ENCODE measurements at regions not wholly inside any gene's neighbourhood (a gene's known extent, or its start where the extent isn't known, plus 50 kb on each side); places are given as distances from the start of the nearest gene placed in this dataset.
"Not testable (repeated sequence)": the region's sequence is repeated elsewhere in the genome, so short reads cannot be mapped to it uniquely, and the experiment has no call there.

DNA sequence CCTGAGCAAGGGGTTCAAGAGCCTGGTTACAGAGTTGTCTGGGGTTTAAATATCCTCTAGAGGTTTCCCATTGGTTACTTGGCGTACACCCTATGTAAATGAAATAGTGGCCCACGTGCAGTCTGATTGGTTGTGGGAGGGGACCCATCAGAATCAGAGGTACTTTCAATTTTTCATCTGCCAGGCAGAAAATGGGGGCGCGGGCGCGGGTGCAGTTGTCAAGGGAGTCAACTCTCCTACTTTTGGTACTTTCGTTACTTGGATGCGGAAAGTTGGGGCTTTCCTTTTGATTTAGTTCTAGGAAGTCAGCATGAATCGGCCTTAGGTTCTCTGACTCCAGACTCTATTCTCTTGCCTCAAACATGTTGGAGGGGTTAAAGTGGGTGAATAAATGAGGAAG is 83.2 kb downstream of the DNAJB9 start:
- Histone ChIP-seq H3K4me3 (ENCODE audit: low read length) (no peak overlapping the region), H3K4me1 (ENCODE audit: control insufficient read depth, insufficient read depth, low read length) (no peaks in the 10 kb centered on the region), H3K9me3 (ENCODE audit: control insufficient read depth, low read depth, low read length) (peaks cover 3% of the 10 kb centered on the region), H3K27me3 (ENCODE audit: control insufficient read depth, insufficient read depth, low read length) (no peaks in the 10 kb centered on the region), H3K27ac (ENCODE audit: low read length) (no peak overlapping the region), H3K36me3 (ENCODE audit: control insufficient read depth, insufficient read depth, low read length) (no peaks in the 10 kb centered on the region)
- WGBS (ENCODE audit: insufficient coverage, low lambda C conversion rate) = 92% methylated on average over 4 of the region's 9 CpGs
- DNase-seq = no peak

- Histone ChIP-seq H3K9me3 (ENCODE audit: control insufficient read depth, low read depth, low read length) (peaks cover 3% of the 10 kb centered on the region), H3K36me3 (ENCODE audit: control insufficient read depth, insufficient read depth, low read length) (no peaks in the 10 kb centered on the region), H3K27ac (ENCODE audit: low read length) (no peak overlapping the region), H3K27me3 (ENCODE audit: control insufficient read depth, insufficient read depth, low read length) (no peaks in the 10 kb centered on the region), H3K4me1 (ENCODE audit: control insufficient read depth, insufficient read depth, low read length) (no peaks in the 10 kb centered on the region), H3K4me3 (ENCODE audit: low read length) (no peak overlapping the region)
- no CpG with 5 or more reads among the region's 4 CpGs for WGBS (ENCODE audit: insufficient coverage, low lambda C conversion rate)
- no peak for DNase-seq
Observed at GRCh38 chr7:108653526-108653925, 83.9 kb downstream of the DNAJB9 start.

GRCh38 chr7:108657140-108657726 is 87.6 kb downstream of the DNAJB9 start:
- not testable (repeated sequence) for H3K27me3 ChIP-seq (ENCODE audit: control insufficient read depth, insufficient read depth, low read length); DNase-seq; H3K4me1 ChIP-seq (ENCODE audit: control insufficient read depth, insufficient read depth, low read length); H3K4me3 ChIP-seq (ENCODE audit: low read length); H3K36me3 ChIP-seq (ENCODE audit: control insufficient read depth, insufficient read depth, low read length); H3K9me3 ChIP-seq (ENCODE audit: control insufficient read depth, low read depth, low read length); H3K27ac ChIP-seq (ENCODE audit: low read length)
- no CpG with 5 or more reads among the region's 37 CpGs for WGBS (ENCODE audit: insufficient coverage, low lambda C conversion rate)

DNA sequence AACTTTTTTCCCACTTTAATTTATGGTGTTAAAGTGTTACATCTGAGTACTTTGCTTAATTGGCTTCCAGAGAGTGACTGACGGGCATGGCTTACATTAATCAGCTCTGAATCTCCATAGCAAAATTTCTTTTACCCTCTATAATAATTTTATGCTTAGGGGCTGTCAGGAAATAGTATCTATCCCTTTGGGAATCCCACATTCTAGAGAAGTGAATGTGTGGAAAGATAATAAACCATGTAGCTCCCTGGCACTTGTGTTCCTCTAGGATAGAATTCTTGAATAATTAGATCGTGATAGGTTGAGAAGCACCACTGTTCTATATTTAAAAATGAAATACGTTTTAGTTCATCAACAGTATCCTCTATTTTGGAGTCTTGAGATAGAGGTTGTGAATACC is 89.6 kb downstream of the DNAJB9 start:
- H3K27me3 ChIP-seq (ENCODE audit: control insufficient read depth, insufficient read depth, low read length) = peaks cover 2% of the 10 kb centered on the region
- no peak for DNase-seq
- H3K4me1 ChIP-seq (ENCODE audit: control insufficient read depth, insufficient read depth, low read length) = no peaks in the 10 kb centered on the region
- H3K36me3 ChIP-seq (ENCODE audit: control insufficient read depth, insufficient read depth, low read length) = no peaks in the 10 kb centered on the region
- H3K4me3 ChIP-seq (ENCODE audit: low read length) = no peak overlapping the region
- peaks cover 3% of the 10 kb centered on the region for H3K9me3 ChIP-seq (ENCODE audit: control insufficient read depth, low read depth, low read length)
- 70% methylated on average over 2 of the region's 3 CpGs for WGBS (ENCODE audit: insufficient coverage, low lambda C conversion rate)
- H3K27ac ChIP-seq (ENCODE audit: low read length) = no peak overlapping the region

GRCh38 chr7:108659867-108660266 is 90.2 kb downstream of the DNAJB9 start:
- WGBS (ENCODE audit: insufficient coverage, low lambda C conversion rate) = 60% methylated on average over 1 of the region's 2 CpGs
- Histone ChIP-seq H3K4me3 (ENCODE audit: low read length) (no peak overlapping the region), H3K27me3 (ENCODE audit: control insufficient read depth, insufficient read depth, low read length) (peaks cover 2% of the 10 kb centered on the region), H3K27ac (ENCODE audit: low read length) (no peak overlapping the region), H3K36me3 (ENCODE audit: control insufficient read depth, insufficient read depth, low read length) (no peaks in the 10 kb centered on the region), H3K9me3 (ENCODE audit: control insufficient read depth, low read depth, low read length) (peaks cover 3% of the 10 kb centered on the region), H3K4me1 (ENCODE audit: control insufficient read depth, insufficient read depth, low read length) (no peaks in the 10 kb centered on the region)
- DNase-seq = no peak

GRCh38 chr7:108660465-108660864 is 90.8 kb downstream of the DNAJB9 start:
- no peak for DNase-seq
- no peaks in the 10 kb centered on the region for H3K36me3 ChIP-seq (ENCODE audit: control insufficient read depth, insufficient read depth, low read length)
- no peaks in the 10 kb centered on the region for H3K4me1 ChIP-seq (ENCODE audit: control insufficient read depth, insufficient read depth, low read length)
- no peak overlapping the region for H3K4me3 ChIP-seq (ENCODE audit: low read length)
- H3K27me3 ChIP-seq (ENCODE audit: control insufficient read depth, insufficient read depth, low read length) = peaks cover 2% of the 10 kb centered on the region
- WGBS (ENCODE audit: insufficient coverage, low lambda C conversion rate) = no CpG with 5 or more reads among the region's 3 CpGs
- H3K9me3 ChIP-seq (ENCODE audit: control insufficient read depth, low read depth, low read length) = peaks cover 3% of the 10 kb centered on the region
- H3K27ac ChIP-seq (ENCODE audit: low read length) = no peak overlapping the region

DNA sequence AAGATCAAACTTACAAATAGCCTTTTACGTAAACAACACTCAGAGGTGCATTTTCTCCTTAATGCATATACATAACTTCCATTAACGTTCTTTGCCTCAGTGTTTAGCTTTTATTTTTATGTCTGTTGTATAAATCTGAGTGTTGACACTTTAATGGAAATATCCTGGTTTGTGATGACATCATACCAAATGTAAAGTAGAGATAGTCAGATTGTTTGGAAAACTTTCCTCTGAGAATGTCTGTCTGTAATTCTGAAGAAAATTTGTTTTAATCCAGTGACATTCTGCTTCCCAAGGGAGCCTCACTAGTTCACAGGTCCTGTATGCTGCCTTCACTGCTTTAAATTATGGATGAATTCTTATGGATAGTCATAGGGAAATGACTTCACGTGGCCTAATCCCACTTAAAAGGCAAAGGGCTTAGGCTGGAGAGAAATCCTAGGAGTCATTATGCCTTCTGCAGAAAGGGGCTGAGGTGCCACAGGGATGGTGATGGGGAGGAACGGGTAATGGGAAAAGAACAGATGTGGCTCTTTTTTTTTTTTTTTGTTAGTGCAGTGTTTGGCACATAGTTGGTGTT is 93.2 kb downstream of the DNAJB9 start:
- WGBS (ENCODE audit: insufficient coverage, low lambda C conversion rate) = 100% methylated on average over 1 of the region's 4 CpGs
- no peak for DNase-seq
- H3K9me3 ChIP-seq (ENCODE audit: control insufficient read depth, low read depth, low read length) = no peaks in the 10 kb centered on the region
- H3K27ac ChIP-seq (ENCODE audit: low read length) = no peak overlapping the region
- no peak overlapping the region for H3K4me3 ChIP-seq (ENCODE audit: low read length)
- H3K27me3 ChIP-seq (ENCODE audit: control insufficient read depth, insufficient read depth, low read length) = peaks cover 2% of the 10 kb centered on the region
- H3K36me3 ChIP-seq (ENCODE audit: control insufficient read depth, insufficient read depth, low read length) = no peaks in the 10 kb centered on the region
- no peaks in the 10 kb centered on the region for H3K4me1 ChIP-seq (ENCODE audit: control insufficient read depth, insufficient read depth, low read length)

GRCh38 chr7:108663701-108664100 is 94.0 kb downstream of the DNAJB9 start:
- no peak for DNase-seq
- Histone ChIP-seq H3K4me3 (ENCODE audit: low read length) (no peak overlapping the region), H3K4me1 (ENCODE audit: control insufficient read depth, insufficient read depth, low read length) (no peaks in the 10 kb centered on the region), H3K9me3 (ENCODE audit: control insufficient read depth, low read depth, low read length) (no peaks in the 10 kb centered on the region), H3K27me3 (ENCODE audit: control insufficient read depth, insufficient read depth, low read length) (peaks cover 2% of the 10 kb centered on the region), H3K27ac (ENCODE audit: low read length) (no peak overlapping the region), H3K36me3 (ENCODE audit: control insufficient read depth, insufficient read depth, low read length) (no peaks in the 10 kb centered on the region)
- WGBS (ENCODE audit: insufficient coverage, low lambda C conversion rate) = 100% methylated on average over 1 of the region's 3 CpGs

GRCh38 chr7:108667216-108667615 is 97.5 kb downstream of the DNAJB9 start:
- no peak for DNase-seq
- H3K27me3 ChIP-seq (ENCODE audit: control insufficient read depth, insufficient read depth, low read length) = peaks cover 2% of the 10 kb centered on the region
- H3K27ac ChIP-seq (ENCODE audit: low read length) = no peak overlapping the region
- no peaks in the 10 kb centered on the region for H3K36me3 ChIP-seq (ENCODE audit: control insufficient read depth, insufficient read depth, low read length)
- H3K4me1 ChIP-seq (ENCODE audit: control insufficient read depth, insufficient read depth, low read length) = no peaks in the 10 kb centered on the region
- WGBS (ENCODE audit: insufficient coverage, low lambda C conversion rate) = no CpG with 5 or more reads among the region's 2 CpGs
- no peak overlapping the region for H3K4me3 ChIP-seq (ENCODE audit: low read length)
- H3K9me3 ChIP-seq (ENCODE audit: control insufficient read depth, low read depth, low read length) = no peaks in the 10 kb centered on the region

DNA sequence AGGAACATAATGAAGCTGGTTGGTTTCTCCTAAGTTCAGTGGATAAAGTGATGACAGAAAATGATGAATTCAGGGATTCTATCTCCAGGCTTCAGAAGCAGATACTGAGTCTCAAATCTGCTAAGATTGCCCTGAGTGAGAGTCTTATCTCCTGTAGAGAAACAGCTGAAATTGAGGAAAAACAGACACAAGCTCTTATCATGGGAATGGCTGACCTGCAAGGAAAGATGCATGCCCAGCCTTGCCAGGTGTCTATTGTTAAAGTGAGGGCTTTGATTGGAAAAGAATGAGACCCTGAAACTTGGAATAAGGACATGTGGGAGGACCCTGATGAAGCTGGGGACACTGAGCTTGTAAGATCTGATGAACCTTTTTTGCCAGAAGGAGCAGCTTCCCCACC is 100.3 kb downstream of the DNAJB9 start:
- H3K27me3 ChIP-seq (ENCODE audit: control insufficient read depth, insufficient read depth, low read length) = no peaks in the 10 kb centered on the region
- no peaks in the 10 kb centered on the region for H3K4me1 ChIP-seq (ENCODE audit: control insufficient read depth, insufficient read depth, low read length)
- no peaks in the 10 kb centered on the region for H3K9me3 ChIP-seq (ENCODE audit: control insufficient read depth, low read depth, low read length)
- no peaks in the 10 kb centered on the region for H3K36me3 ChIP-seq (ENCODE audit: control insufficient read depth, insufficient read depth, low read length)
- H3K27ac ChIP-seq (ENCODE audit: low read length) = no peak overlapping the region
- no peak overlapping the region for H3K4me3 ChIP-seq (ENCODE audit: low read length)
- no peak for DNase-seq

- H3K4me3 ChIP-seq (ENCODE audit: low read length); H3K36me3 ChIP-seq (ENCODE audit: control insufficient read depth, insufficient read depth, low read length); H3K27ac ChIP-seq (ENCODE audit: low read length); DNase-seq; H3K9me3 ChIP-seq (ENCODE audit: control insufficient read depth, low read depth, low read length); H3K27me3 ChIP-seq (ENCODE audit: control insufficient read depth, insufficient read depth, low read length); H3K4me1 ChIP-seq (ENCODE audit: control insufficient read depth, insufficient read depth, low read length): not testable (repeated sequence)
- WGBS (ENCODE audit: insufficient coverage, low lambda C conversion rate) = no CpG with 5 or more reads among the region's 3 CpGs
Observed at GRCh38 chr7:108673699-108674098, 104.0 kb downstream of the DNAJB9 start.
